HCT116 (cell line): ENCODE measurements at regions not wholly inside any gene's neighbourhood (a gene's known extent, or its start where the extent isn't known, plus 50 kb on each side); places are given as distances from the start of the nearest gene placed in this dataset.

Experiments
- ATAC-seq: fragments of 200-7000 bp; cut with Tn5 transposase; 2 replicates; pipeline ENCODE4 v1.9.1; 2020; ENCODE audit warnings: mild to moderate bottlenecking, moderate library complexity
- BruUV-seq: library from RNA; stranded (reverse); fragments of 400-500 nt; replicated peaks from 2 replicates; lab custom pipeline; 2021; lab: Mats Ljungman, UMichigan
- CTCF ChIA-PET: fragments of 300-600 bp; sonication (Branson Sonifier 250); formaldehyde crosslinking; loops from one replicate; lab custom pipeline; 2021; ENCODE audit warnings: antibody characterized with exemption; lab: Charles Lee
- POLR2A ChIA-PET: fragments of 300-600, 350-600 bp; sonication (Branson Sonifier 250); formaldehyde crosslinking; loops from one replicate; lab custom pipeline; 2021; ENCODE audit warnings: antibody characterized with exemption; lab: Charles Lee
- RAD21 ChIA-PET, 2 experiments: fragments of 300-600 bp; sonication (Branson Sonifier 250); formaldehyde crosslinking; loops; one replicate each; lab custom pipeline; 2023; ENCODE audit warnings: low total read pairs in 2 of 2; ENCODE audit not compliant: uncharacterized antibody in 2 of 2, unreplicated experiment in 2 of 2, low non-redundant PET in 1 of 2; lab: Charles Lee
- DNase-seq: peaks from one replicate; pipeline ENCODE4 v3.0.0-alpha.2; 2010; ENCODE audit warnings: low read depth, low spot score
- H2AFZ ChIP-seq: fragments of 200-600 bp; shearing (Covaris generic), sonication (generic); 2 replicates; pipeline ENCODE4 v1.6.1; 2017; ENCODE audit warnings: low read depth, mixed run types, mixed read lengths, antibody characterized with exemption, low read length; ENCODE audit not compliant: poor library complexity, severe bottlenecking
- H3K27ac ChIP-seq: 2 replicates; pipeline ENCODE4 v1.5.1; 2012; ENCODE audit warnings: low read depth, low read length
- H3K27me3 ChIP-seq: fragments of 200-600 bp; sonication (generic); 2 replicates; pipeline ENCODE4 v1.6.1; 2016; ENCODE audit warnings: mixed run types, low read length, mixed read lengths; ENCODE audit not compliant: insufficient read depth
- H3K36me3 ChIP-seq, 2 experiments: fragments of 200-500 bp in 1 of 2; fragments of 200-600 bp in 1 of 2; sonication (Bioruptor generic) in 1 of 2; sonication (generic) in 1 of 2; 2 replicates each; pipeline versions ENCODE4 v1.5.1 to v1.6.1; 2014 to 2016; ENCODE audit warnings: low read length in 2 of 2, inconsistent platforms in 1 of 2, mixed read lengths in 1 of 2, mixed run types in 1 of 2; ENCODE audit not compliant: insufficient read depth in 2 of 2, control insufficient read depth in 1 of 2
- H3K4me1 ChIP-seq, 2 experiments: fragments of 200-600 bp in 1 of 2; sonication (generic) in 1 of 2; 2 replicates each; pipeline versions ENCODE4 v1.5.1 to v1.6.1; 2012 to 2017; ENCODE audit warnings: low read length in 2 of 2, inconsistent platforms in 1 of 2, mild to moderate bottlenecking in 1 of 2, mixed read lengths in 1 of 2, mixed run types in 1 of 2, moderate library complexity in 1 of 2; ENCODE audit not compliant: insufficient read depth in 2 of 2, control insufficient read depth in 1 of 2
- H3K4me2 ChIP-seq: fragments of 200-600 bp; sonication (generic); 2 replicates; pipeline ENCODE4 v1.6.1; 2017; ENCODE audit warnings: mixed run types, low read length, mixed read lengths
- H3K4me3 ChIP-seq, 2 experiments: fragments of 200-600 bp in 1 of 2; sonication (generic) in 1 of 2; replicated peaks in 1 of 2; 2 replicates each; pipeline ENCODE4 v1.5.1; 2011 to 2016; ENCODE audit warnings: low read length in 2 of 2, control low read depth in 1 of 2, low read depth in 1 of 2, mild to moderate bottlenecking in 1 of 2, mixed read lengths in 1 of 2, mixed run types in 1 of 2
- H3K79me2 ChIP-seq: fragments of 200-600 bp; sonication (generic); 2 replicates; pipeline ENCODE4 v1.6.1; 2017; ENCODE audit warnings: mild to moderate bottlenecking, mixed run types, low read length, moderate library complexity, mixed read lengths; ENCODE audit not compliant: insufficient read depth
- H3K9ac ChIP-seq: fragments of 200-600 bp; sonication (generic); 2 replicates; pipeline ENCODE4 v1.6.1; 2016; ENCODE audit warnings: low read length, mixed read lengths
- H3K9me2 ChIP-seq: fragments of 200-600 bp; sonication (generic), shearing (Covaris generic); 2 replicates; pipeline ENCODE4 v1.6.1; 2017; ENCODE audit warnings: mixed run types, mild to moderate bottlenecking, moderate library complexity; ENCODE audit not compliant: insufficient read depth
- H3K9me3 ChIP-seq, 2 experiments: fragments of 200-500 bp in 1 of 2; fragments of 200-600 bp in 1 of 2; sonication (Bioruptor generic) in 1 of 2; sonication (generic) in 1 of 2; 2 replicates each; pipeline ENCODE4 v1.6.1; 2014 to 2017; ENCODE audit warnings: low read length in 2 of 2, mixed read lengths in 2 of 2, inconsistent platforms in 1 of 2, low read depth in 1 of 2, mild to moderate bottlenecking in 1 of 2, mixed run types in 1 of 2, moderate library complexity in 1 of 2; ENCODE audit not compliant: control insufficient read depth in 1 of 2, insufficient read depth in 1 of 2
- H4K20me1 ChIP-seq: fragments of 200-600 bp; sonication (generic), shearing (Covaris generic); 2 replicates; pipeline ENCODE4 v1.6.1; 2017; ENCODE audit warnings: mixed run types, mild to moderate bottlenecking, moderate library complexity; ENCODE audit not compliant: insufficient read depth
- EGR1 ChIP-seq: IDR thresholded peaks from 2 replicates; pipeline ENCODE4 v1.6.1; 2012; ENCODE audit warnings: low read depth
- ELF1 ChIP-seq: IDR thresholded peaks from 2 replicates; pipeline ENCODE4 v1.6.1; 2012; ENCODE audit warnings: low read depth, borderline replicate concordance
- REST ChIP-seq: IDR thresholded peaks from 2 replicates; pipeline ENCODE4 v1.6.1; 2012; ENCODE audit warnings: low read depth
- SIN3A ChIP-seq: IDR thresholded peaks from 2 replicates; pipeline ENCODE4 v1.6.1; 2012; ENCODE audit warnings: low read depth
- SRF ChIP-seq: IDR thresholded peaks from 2 replicates; pipeline ENCODE4 v1.6.1; 2012; ENCODE audit warnings: low read depth
- ZFX ChIP-seq: fragments of 450-650 bp; IDR thresholded peaks from 2 replicates; pipeline ENCODE4 v1.6.1; 2017
- ZNF274 ChIP-seq: fragments of 200-500 bp; sonication (Bioruptor generic); IDR thresholded peaks from 2 replicates; pipeline ENCODE4 v1.6.1; 2014; ENCODE audit warnings: mild to moderate bottlenecking, low read depth, low read length, inconsistent platforms
- intact Hi-C: fragments of 100-400 bp; cut with micrococcal nuclease; formaldehyde crosslinking; loops from 2 replicates; pipeline ENCODE4 v1.10.0; 2022

DNA sequence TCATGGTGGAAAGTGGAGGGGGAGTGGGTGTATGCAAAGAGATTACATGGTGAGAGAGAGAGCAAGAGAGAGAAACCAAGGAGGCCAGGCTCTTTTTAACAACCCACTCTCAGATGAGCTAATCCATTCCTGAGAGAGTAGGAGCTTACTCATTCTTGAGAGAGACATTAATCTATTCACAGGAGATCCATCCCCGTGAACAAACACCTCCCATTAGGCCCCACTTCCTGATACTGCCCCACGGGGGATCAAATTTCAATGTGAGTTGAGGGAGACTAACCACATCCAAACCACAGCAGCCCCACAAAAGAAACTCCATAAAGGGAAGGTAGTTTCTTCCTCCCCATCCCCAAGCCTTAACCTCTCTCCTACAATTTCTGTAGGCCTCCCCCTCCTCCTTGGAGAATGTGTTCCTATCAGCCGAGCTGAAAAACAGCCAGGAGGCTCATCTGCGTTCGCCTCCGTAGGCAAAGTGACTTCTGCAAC lies 450.0 kb downstream of the NPIPA7 start (continued):
- no peak for TF ChIP-seq REST
- TF ChIP-seq ZFX: no peak
- TF ChIP-seq SRF: no peak
- no peak for TF ChIP-seq SIN3A
- TF ChIP-seq, all 23 proteins: peak for 0

- Histone ChIP-seq H3K27ac (no peak overlapping the region), H3K9me2 (no peaks in the 10 kb centered on the region), H3K9ac (no peak overlapping the region), H3K9me3 (no peaks in the 10 kb centered on the region), H3K4me1 (no peaks in the 10 kb centered on the region), H3K79me2 (no peaks in the 10 kb centered on the region), H3K4me2 (no peak overlapping the region), H3K4me3 (no peak overlapping the region), H4K20me1 (no peaks in the 10 kb centered on the region), H3K27me3 (0 out of 2 replicates have a peak, but pooled peaks cover 8% of the 10 kb centered on the region), H3K36me3 (no peaks in the 10 kb centered on the region), H2AFZ (no peak overlapping the region)
- POLR2A ChIA-PET: no interaction called here
- no TSS peak for BruUV-seq
- no peak for ATAC-seq
- no peak for TF ChIP-seq EGR1
- no peak for TF ChIP-seq SIN3A
- no peak for TF ChIP-seq ZNF274
- TF ChIP-seq ELF1: no peak
- DNase-seq: no peak
- intact Hi-C loops: no loop called here
- CTCF ChIA-PET: no interaction called here
- RAD21 ChIA-PET: no interaction called here
These were observed 451.5 kb downstream of the NPIPA7 start for GRCh38 chr16:16830401-16830800.
